Activated naive CD8-positive, alpha-beta T cell treated with anti-CD3 and anti-CD28 coated beads for 36 hours (primary cell): ENCODE measurements at regions not wholly inside any gene's neighbourhood (a gene's known extent, or its start where the extent isn't known, plus 50 kb on each side); places are given as distances from the start of the nearest gene placed in this dataset.
"Not testable (repeated sequence)": the region's sequence is repeated elsewhere in the genome, so short reads cannot be mapped to it uniquely, and the experiment has no call there.

Source experiments
- DNase-seq: peaks from one replicate; pipeline ENCODE4 v3.0.0; 2021
- H3K27ac Mint-ChIP-seq: one replicate; pipeline ENCODE4 v1.8.0; 2022; ENCODE audit warnings: mild to moderate bottlenecking, moderate library complexity, mixed read lengths
- H3K27me3 Mint-ChIP-seq: one replicate; pipeline ENCODE4 v1.8.0; 2022; ENCODE audit warnings: mild to moderate bottlenecking, mixed read lengths
- H3K36me3 Mint-ChIP-seq: one replicate; pipeline ENCODE4 v1.8.0; 2021; ENCODE audit warnings: mild to moderate bottlenecking, mixed read lengths
- H3K4me1 Mint-ChIP-seq: one replicate; pipeline ENCODE4 v1.8.0; 2021; ENCODE audit warnings: mixed read lengths
- H3K4me3 Mint-ChIP-seq: one replicate; pipeline ENCODE4 v1.8.0; 2022; ENCODE audit warnings: mild to moderate bottlenecking, moderate library complexity, mixed read lengths
- H3K9me3 Mint-ChIP-seq: one replicate; pipeline ENCODE4 v1.8.0; 2022; ENCODE audit warnings: mixed read lengths

- Mint-ChIP-seq H3K4me3 (no peak overlapping the region), H3K36me3 (no peaks in the 10 kb centered on the region), H3K27me3 (no peaks in the 10 kb centered on the region), H3K4me1 (no peaks in the 10 kb centered on the region), H3K27ac (no peak overlapping the region), H3K9me3 (no peaks in the 10 kb centered on the region)
- DNase-seq = no peak
Measured at GRCh38 chrX:118225711-118226428, 109.3 kb upstream of the KLHL13 start.

DNA sequence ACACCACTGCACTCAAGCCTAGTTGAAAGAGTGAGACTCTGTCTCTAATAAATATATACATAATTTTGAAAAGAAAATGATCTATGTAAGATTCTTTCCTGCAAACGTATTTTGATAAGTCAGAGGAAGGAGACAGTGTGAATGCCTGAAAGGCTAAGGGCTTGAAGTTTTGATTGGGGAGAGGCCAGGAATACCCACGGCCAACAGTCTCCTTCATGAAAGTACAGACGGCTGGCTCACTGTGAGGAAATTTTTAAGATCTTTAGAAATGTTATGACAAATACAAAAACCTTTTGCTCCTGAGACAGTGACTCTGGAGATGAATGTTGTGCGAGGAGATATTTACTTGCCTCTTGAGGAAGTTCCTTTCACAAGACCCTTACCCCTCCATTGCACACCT is 111.4 kb upstream of the KLHL13 start:
- Mint-ChIP-seq H3K9me3 (no peaks in the 10 kb centered on the region), H3K4me3 (no peak overlapping the region), H3K27ac (no peak overlapping the region), H3K27me3 (no peaks in the 10 kb centered on the region), H3K36me3 (no peaks in the 10 kb centered on the region), H3K4me1 (no peaks in the 10 kb centered on the region)
- DNase-seq = no peak

- H3K36me3 Mint-ChIP-seq = no peaks in the 10 kb centered on the region
- H3K9me3 Mint-ChIP-seq = no peaks in the 10 kb centered on the region
- no peak overlapping the region for H3K27ac Mint-ChIP-seq
- no peak overlapping the region for H3K4me3 Mint-ChIP-seq
- DNase-seq = no peak
- no peaks in the 10 kb centered on the region for H3K4me1 Mint-ChIP-seq
- H3K27me3 Mint-ChIP-seq = no peaks in the 10 kb centered on the region
Measured at GRCh38 chrX:118228456-118228855, 111.8 kb upstream of the KLHL13 start.

- H3K4me3 Mint-ChIP-seq = no peak overlapping the region
- no peak for DNase-seq
- H3K27me3 Mint-ChIP-seq = peaks cover 5% of the 10 kb centered on the region
- H3K27ac Mint-ChIP-seq = no peak overlapping the region
- H3K36me3 Mint-ChIP-seq = no peaks in the 10 kb centered on the region
- peaks cover 2% of the 10 kb centered on the region for H3K9me3 Mint-ChIP-seq
- H3K4me1 Mint-ChIP-seq = no peaks in the 10 kb centered on the region
Measured at GRCh38 chrX:118231464-118231863, 114.4 kb upstream of the WDR44 start.

DNA sequence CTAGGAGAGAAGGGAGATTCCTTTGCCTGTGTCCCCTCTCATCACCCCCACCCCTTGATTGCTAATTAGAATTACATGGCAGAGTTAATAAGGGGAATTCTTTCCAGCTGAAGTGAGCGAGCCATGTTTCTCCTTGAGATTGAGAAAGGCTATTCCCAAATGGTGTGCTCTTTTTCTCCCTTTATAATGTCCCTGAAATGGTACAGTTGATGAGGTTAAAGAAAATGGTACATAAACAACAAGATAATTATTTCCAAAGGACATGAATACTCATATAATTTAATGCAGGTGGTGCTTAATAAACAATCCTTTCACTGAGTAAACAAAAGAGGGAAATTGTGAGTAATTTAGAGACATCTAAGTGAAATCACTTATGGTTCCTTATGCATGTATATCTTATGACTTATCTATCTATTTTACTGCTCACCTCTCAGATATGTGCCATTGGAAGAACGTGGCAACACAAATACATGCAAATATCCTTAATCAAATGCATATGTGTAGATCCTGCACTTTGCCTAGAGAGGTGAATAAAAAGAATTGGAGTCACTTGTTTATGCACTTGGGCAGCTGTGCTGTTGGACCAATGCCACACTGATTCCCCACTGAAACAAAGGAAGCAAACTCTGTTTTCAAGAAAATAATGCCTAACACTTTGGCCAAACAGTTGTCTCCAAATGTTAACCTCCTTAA is 106.6 kb upstream of the WDR44 start:
- H3K9me3 Mint-ChIP-seq = peaks cover 2% of the 10 kb centered on the region
- no peaks in the 10 kb centered on the region for H3K4me1 Mint-ChIP-seq
- no peak overlapping the region for H3K27ac Mint-ChIP-seq
- peaks cover 5% of the 10 kb centered on the region for H3K27me3 Mint-ChIP-seq
- H3K36me3 Mint-ChIP-seq = no peaks in the 10 kb centered on the region
- no peak overlapping the region for H3K4me3 Mint-ChIP-seq
- no peak for DNase-seq

DNA sequence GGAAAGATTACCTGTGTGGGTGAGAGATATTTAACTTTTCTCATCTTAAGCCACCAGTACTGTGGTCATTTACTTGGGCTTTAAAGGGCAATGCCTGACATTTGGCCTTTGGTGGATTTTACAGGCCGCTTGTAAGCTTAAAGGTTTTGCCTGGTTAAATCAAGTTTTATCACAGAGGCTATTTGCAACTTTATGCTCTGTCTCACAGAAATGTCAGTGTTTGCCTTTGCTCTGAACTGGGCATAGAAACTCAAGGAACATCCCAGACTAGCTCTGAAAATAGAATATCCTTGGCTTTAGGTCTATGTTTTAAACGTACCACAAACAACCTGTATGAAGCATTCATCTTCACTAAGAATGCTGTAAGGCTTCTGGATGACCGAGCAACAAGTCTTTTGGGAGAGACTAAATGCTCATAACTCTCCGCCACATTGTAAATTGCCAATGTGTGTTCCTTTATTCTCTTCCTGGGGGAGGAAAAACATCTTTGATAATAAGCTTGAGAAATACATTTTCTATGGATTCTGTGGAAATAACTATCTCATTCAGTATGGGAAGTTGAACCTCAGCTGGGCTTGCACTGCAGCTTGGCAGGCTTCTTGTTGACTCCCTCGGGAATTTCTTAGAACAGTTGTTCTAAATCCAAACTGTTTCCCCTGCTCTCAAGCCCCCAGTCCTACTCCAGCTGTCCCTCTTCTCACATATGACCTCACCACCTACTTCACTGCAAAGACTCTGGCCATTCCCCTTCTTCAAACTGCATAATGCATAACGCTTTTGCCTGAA is 105.8 kb upstream of the WDR44 start:
- no peaks in the 10 kb centered on the region for H3K4me1 Mint-ChIP-seq
- H3K27me3 Mint-ChIP-seq = peaks cover 5% of the 10 kb centered on the region
- H3K9me3 Mint-ChIP-seq = peaks cover 2% of the 10 kb centered on the region
- no peak overlapping the region for H3K27ac Mint-ChIP-seq
- DNase-seq = no peak
- H3K36me3 Mint-ChIP-seq = no peaks in the 10 kb centered on the region
- no peak overlapping the region for H3K4me3 Mint-ChIP-seq

DNA sequence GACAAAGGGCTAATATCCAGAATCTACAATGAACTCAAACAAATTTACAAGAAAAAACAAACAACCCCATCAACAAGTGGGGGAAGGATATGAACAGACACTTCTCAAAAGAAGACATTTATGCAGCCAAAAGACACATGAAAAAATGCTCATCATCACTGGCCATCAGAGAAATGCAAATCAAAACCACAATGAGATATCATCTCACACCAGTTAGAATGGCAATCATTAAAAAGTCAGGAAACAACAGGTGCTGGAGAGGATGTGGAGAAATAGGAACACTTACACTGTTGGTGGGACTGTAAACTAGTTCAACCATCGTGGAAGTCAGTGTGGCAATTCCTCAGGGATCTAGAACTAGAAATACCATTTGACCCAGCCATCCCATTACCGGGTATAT is 98.9 kb upstream of the WDR44 start:
- not testable (repeated sequence) for H3K27me3 Mint-ChIP-seq, H3K9me3 Mint-ChIP-seq, H3K27ac Mint-ChIP-seq, H3K4me3 Mint-ChIP-seq, DNase-seq, H3K36me3 Mint-ChIP-seq, H3K4me1 Mint-ChIP-seq

DNA sequence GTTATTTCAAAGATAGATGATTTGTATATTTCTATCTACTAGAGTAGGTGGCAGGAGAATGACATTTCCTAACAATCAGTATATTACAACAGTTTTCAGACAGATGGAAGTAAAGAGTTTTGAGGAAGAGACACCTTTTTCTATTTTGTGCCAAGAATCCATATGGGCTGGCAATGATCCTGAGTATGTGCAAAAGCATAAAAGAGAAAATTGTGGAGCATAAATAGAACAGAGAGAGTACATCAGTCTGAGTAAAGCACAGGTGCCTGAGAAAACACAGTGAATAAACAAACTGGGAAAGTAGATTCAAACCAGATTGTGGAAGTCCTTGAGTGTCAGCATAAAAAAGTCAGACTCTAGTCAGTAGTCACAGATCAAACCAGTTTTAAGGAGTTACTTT is 96.8 kb upstream of the WDR44 start:
- H3K4me1 Mint-ChIP-seq = no peaks in the 10 kb centered on the region
- H3K27me3 Mint-ChIP-seq = no peaks in the 10 kb centered on the region
- H3K27ac Mint-ChIP-seq = no peak overlapping the region
- no peaks in the 10 kb centered on the region for H3K36me3 Mint-ChIP-seq
- no peak for DNase-seq
- H3K4me3 Mint-ChIP-seq = no peak overlapping the region
- H3K9me3 Mint-ChIP-seq = no peaks in the 10 kb centered on the region

- Mint-ChIP-seq H3K36me3 (no peaks in the 10 kb centered on the region), H3K9me3 (no peaks in the 10 kb centered on the region), H3K4me1 (no peaks in the 10 kb centered on the region), H3K4me3 (no peak overlapping the region), H3K27ac (no peak overlapping the region), H3K27me3 (no peaks in the 10 kb centered on the region)
- DNase-seq = no peak
Measured at GRCh38 chrX:118250445-118250844, 95.5 kb upstream of the WDR44 start.

DNA sequence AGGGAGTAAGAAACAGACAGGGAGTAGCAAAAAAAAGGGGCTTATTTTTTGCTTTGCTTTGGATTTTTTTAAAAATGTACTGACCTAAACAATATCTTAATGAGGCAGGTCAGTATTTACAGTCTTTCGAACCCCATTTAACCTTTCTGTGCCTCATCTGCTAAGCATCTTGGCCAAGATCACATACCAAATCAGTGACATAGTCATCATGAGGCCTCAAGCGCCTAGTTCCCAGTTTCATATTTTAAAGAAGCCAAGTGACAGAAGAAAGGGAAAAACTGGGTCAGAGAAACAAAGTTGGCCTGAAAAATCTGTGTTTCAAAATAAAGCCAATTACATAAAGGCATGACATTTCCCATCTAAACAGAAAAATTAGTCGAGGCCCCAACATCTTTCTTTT is 94.6 kb upstream of the WDR44 start:
- no peaks in the 10 kb centered on the region for H3K9me3 Mint-ChIP-seq
- H3K36me3 Mint-ChIP-seq = no peaks in the 10 kb centered on the region
- no peak for DNase-seq
- no peak overlapping the region for H3K27ac Mint-ChIP-seq
- no peaks in the 10 kb centered on the region for H3K4me1 Mint-ChIP-seq
- no peak overlapping the region for H3K4me3 Mint-ChIP-seq
- H3K27me3 Mint-ChIP-seq = no peaks in the 10 kb centered on the region

- no peak for DNase-seq
- no peak overlapping the region for H3K27ac Mint-ChIP-seq
- no peak overlapping the region for H3K4me3 Mint-ChIP-seq
- H3K27me3 Mint-ChIP-seq = peaks cover 4% of the 10 kb centered on the region
- no peaks in the 10 kb centered on the region for H3K36me3 Mint-ChIP-seq
- H3K9me3 Mint-ChIP-seq = no peaks in the 10 kb centered on the region
- no peaks in the 10 kb centered on the region for H3K4me1 Mint-ChIP-seq
Measured at GRCh38 chrX:118252967-118253366, 92.9 kb upstream of the WDR44 start.

DNA sequence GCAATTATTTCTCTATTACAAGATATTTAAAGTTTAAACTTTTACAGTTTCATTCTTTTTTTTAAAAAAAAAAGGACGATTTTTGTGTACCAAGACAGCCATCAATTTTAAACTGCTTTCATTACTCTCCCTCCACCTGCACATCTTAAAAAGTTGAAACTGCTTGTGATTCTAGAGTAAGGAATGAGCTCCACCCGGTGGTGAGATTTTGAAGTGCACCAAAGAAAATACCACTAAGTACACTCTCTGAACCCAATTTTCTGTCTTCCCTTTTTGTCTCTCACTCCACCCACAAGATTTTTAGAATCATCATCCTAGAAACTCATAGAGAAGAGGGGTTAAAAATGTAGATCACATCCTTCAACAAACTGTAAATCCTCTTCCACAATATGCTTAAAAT is 91.3 kb upstream of the WDR44 start:
- H3K4me1 Mint-ChIP-seq = no peaks in the 10 kb centered on the region

DNA sequence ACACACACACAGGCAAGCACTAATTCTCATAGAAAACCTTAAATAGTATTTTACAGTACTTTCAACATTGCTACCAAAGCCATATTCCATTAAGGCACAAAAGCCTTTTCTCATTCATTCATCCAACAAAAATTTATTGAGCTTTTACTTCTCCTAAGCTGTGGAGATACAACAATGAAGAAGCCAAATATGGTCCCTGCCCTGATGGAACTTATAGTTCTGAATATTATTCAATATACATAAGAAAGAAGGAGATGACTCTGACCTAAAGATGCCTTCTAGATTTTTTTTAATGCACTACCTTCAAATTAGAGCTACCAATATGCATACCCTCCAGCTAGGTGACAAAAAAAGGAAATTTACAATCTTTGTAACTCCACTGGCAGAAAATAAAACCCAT is 90.0 kb upstream of the WDR44 start:
- H3K9me3 Mint-ChIP-seq = no peaks in the 10 kb centered on the region
- H3K27ac Mint-ChIP-seq = no peak overlapping the region
- DNase-seq = no peak
- H3K27me3 Mint-ChIP-seq = peaks cover 8% of the 10 kb centered on the region
- H3K4me3 Mint-ChIP-seq = no peak overlapping the region
- no peaks in the 10 kb centered on the region for H3K36me3 Mint-ChIP-seq
- H3K4me1 Mint-ChIP-seq = no peaks in the 10 kb centered on the region

More for the DNA sequence above, 91.3 kb upstream of the WDR44 start:
- peaks cover 4% of the 10 kb centered on the region for H3K27me3 Mint-ChIP-seq
- H3K4me3 Mint-ChIP-seq = no peak overlapping the region
- H3K27ac Mint-ChIP-seq = no peak overlapping the region
- no peaks in the 10 kb centered on the region for H3K9me3 Mint-ChIP-seq
- DNase-seq = peak; percentile 4
- no peaks in the 10 kb centered on the region for H3K36me3 Mint-ChIP-seq

DNA sequence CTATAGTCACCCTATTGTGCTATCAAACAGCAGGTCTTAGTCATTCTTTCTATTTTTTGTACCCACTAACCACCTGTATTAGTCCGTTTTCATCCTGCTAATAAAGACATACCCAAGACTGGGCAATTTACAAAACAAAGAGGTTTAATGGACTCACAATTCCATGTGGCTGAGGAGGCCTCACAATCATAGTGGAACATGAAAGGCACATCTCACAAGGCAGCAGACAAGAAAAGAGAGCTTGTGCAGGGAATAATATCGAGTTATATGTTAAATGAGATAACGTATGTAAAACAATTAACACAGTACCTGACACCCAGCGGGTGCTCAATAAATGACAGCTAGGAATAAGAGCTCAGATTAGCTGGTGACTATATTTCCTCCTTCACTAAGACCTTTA is 88.1 kb upstream of the WDR44 start:
- no peaks in the 10 kb centered on the region for H3K36me3 Mint-ChIP-seq
- DNase-seq = no peak
- H3K27me3 Mint-ChIP-seq = peaks cover 8% of the 10 kb centered on the region
- H3K4me3 Mint-ChIP-seq = no peak overlapping the region
- H3K4me1 Mint-ChIP-seq = no peaks in the 10 kb centered on the region
- no peak overlapping the region for H3K27ac Mint-ChIP-seq
- no peaks in the 10 kb centered on the region for H3K9me3 Mint-ChIP-seq

- peaks cover 11% of the 10 kb centered on the region for H3K27me3 Mint-ChIP-seq
- DNase-seq = no peak
- no peaks in the 10 kb centered on the region for H3K4me1 Mint-ChIP-seq
- no peak overlapping the region for H3K4me3 Mint-ChIP-seq
- no peaks in the 10 kb centered on the region for H3K36me3 Mint-ChIP-seq
- no peaks in the 10 kb centered on the region for H3K9me3 Mint-ChIP-seq
- H3K27ac Mint-ChIP-seq = no peak overlapping the region
Measured at GRCh38 chrX:118259213-118259612, 86.7 kb upstream of the WDR44 start.
